SKM-1 (cell line): ENCODE measurements at regions not wholly inside any gene's neighbourhood (a gene's known extent, or its start where the extent isn't known, plus 50 kb on each side); places are given as distances from the start of the nearest gene placed in this dataset.

Experiments used
- DNase-seq: peaks from one replicate; lab custom pipeline; 2025; ENCODE audit not compliant: unreplicated experiment; lab: John Stamatoyannopoulos, UW

GRCh38 chr11:33420959-33421566 is 163.9 kb downstream of the HIPK3 start:
- DNase-seq: no peak

- no peak for DNase-seq
Measured at GRCh38 chr11:33419924-33420323, 162.7 kb downstream of the HIPK3 start.

DNA sequence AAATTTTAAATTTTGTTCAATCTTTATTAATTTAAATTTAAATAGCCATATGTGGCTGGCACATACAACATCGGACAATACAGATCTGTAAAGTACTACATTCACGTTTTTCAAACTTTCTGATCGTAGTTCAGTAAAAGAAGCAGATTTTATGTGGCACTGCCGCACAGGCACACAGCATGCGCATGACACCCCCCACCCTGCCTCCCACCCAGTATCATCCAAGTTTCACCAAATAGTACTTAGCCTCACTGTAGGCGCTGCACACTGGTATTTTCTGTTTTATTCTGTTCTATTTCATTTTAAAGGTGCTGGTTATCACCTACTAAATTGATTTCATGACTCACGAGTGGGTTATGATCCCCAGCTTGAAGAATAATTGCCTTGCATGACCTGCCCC is 159.9 kb downstream of the HIPK3 start:
- DNase-seq: no peak

DNA sequence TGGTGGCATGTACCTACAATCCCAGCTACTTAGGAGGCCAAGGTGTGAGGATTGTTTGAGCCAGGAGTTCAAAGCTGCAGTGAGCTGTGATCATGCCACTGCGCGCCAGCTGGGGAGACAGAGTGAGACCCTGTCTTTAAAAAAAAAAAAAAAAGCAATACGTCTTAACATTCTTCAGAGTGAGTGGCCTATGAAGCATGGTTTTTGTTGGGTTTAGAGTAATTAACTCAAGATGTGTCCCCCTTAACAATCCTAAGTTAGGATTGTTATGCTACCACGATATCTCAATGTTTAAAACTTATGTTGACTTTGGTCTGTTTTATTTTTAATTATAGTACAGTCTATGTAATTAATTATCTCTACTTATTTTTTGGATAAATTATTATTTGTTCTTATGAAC is 156.1 kb downstream of the HIPK3 start:
- DNase-seq: no peak

GRCh38 chr11:33412241-33412640 is 155.1 kb downstream of the HIPK3 start:
- DNase-seq: no peak

DNA sequence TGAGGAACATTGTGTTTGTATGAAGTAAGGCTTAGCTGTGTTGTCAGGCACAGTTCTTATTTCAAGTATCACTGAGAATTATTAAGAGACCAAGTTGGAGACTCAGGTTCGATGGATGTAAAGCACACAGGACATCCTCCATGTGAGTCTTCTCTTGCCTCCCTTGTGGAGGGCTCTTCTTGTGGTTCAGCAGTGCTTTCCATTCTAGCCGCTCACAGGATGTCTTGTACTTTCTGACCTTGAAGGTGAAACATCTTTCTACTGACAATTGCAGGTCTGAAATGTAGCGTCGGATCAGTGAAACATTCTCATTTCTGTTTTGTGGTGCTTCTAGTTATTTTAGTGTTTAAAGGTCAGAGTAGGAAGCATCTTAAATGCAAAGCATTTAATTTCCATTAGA is 154.6 kb downstream of the HIPK3 start:
- no peak for DNase-seq

DNA sequence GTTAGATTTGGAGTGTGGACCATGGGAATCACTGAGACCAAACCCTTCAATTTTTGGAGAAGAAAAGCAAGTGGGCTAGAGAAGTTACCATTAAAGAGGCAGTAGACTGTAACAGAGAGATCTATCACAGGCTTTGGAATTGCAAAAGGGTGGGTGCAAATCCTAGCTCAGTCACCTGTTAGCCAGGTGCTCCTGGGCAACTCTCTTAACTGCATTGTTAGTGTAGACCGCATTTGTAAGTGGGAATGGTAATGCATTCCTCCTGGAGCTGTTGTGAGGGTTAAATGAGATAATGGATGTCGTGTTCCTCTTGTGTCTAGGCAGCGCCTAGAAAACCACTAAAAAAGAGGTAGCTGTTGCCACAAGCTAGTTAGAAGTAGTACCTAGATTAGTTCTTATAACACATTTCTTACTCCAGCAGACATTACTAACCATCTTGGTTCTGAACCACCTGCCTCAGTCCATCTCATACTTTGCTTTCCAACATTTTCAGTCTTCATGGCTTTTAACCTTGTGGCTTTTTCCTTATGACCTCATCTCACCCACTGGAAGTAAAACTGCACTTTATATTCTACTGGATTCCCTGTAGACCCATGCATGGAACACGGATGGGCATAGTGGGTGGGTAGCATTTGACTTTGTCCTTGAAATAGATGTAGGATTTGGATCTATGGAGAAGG is 153.0 kb downstream of the HIPK3 start:
- no peak for DNase-seq
